ENCODE measurements at regions not wholly inside any gene's neighbourhood (a gene's known extent, or its start where the extent isn't known, plus 50 kb on each side); places are given as distances from the start of the nearest gene placed in this dataset.
A peak's percentile ranks its signal among the peaks of the same experiment; 100 is the strongest.

GRCh38 chr1:47688461-47689296 lies 250.8 kb downstream of the FOXD2 start:
- H3K79me1 ChIP-seq (ENCODE audit: insufficient read depth, low read depth, low read length, poor library complexity, severe bottlenecking) = no peaks in the 10 kb centered on the region
- no peak overlapping the region for H4K91ac ChIP-seq (ENCODE audit: insufficient read length, low read depth, low read length)
- H3K56ac ChIP-seq (ENCODE audit: insufficient read length, low read depth, low read length) = no peak overlapping the region
- no peak overlapping the region for H2BK5ac ChIP-seq (ENCODE audit: insufficient read length, low read length)
- H3T11ph ChIP-seq (ENCODE audit: low read length) = no peak overlapping the region
- no peak overlapping the region; a peak in 1 of 7 replicates for H3K27ac Mint-ChIP-seq
- no peak overlapping the region for H3K4me3 Mint-ChIP-seq
- H3K4me2 ChIP-seq (ENCODE audit: insufficient read depth, insufficient read length, low read length) = no peak overlapping the region
- no peak overlapping the region for H2AFZ ChIP-seq (ENCODE audit: low read length)
- no peak overlapping the region for H3K9ac ChIP-seq (ENCODE audit: extremely low read depth, insufficient read length, low read length)
- peaks cover 4% of the 10 kb centered on the region; the same call in 1 of the 2 replicates for H3K4me1 ChIP-seq (ENCODE audit: insufficient read depth, low read length)
- no peak overlapping the region for H2AK5ac ChIP-seq (ENCODE audit: insufficient read length, low read length)
- peaks cover 22 to 45% of the 10 kb centered on the region in 2 experiments for H3K4me1 Mint-ChIP-seq
- no peaks in the 10 kb centered on the region for H3K27me3 ChIP-seq (ENCODE audit: insufficient read depth, low read length)
- TF ChIP-seq CTCF (conservative IDR thresholded peaks at IDR 0.05) = no peak
- H3K9me3 Mint-ChIP-seq = no peaks in the 10 kb centered on the region
- H3K23me2 ChIP-seq (ENCODE audit: insufficient read length, low read depth, low read length, poor library complexity, severe bottlenecking) = no peaks in the 10 kb centered on the region
- H2BK120ac ChIP-seq (ENCODE audit: low read depth, low read length, poor library complexity, severe bottlenecking) = no peak overlapping the region
- H2BK12ac ChIP-seq (ENCODE audit: insufficient read length, low read depth, low read length) = no peak overlapping the region
- no peaks in the 10 kb centered on the region for H3K79me2 ChIP-seq (ENCODE audit: insufficient read depth, low read length)
- H3K27me3 Mint-ChIP-seq (ENCODE audit: low read depth) = peaks cover 8% of the 10 kb centered on the region
- H3K23ac ChIP-seq (ENCODE audit: insufficient read length, low read depth, low read length) = no peak overlapping the region
- H2BK20ac ChIP-seq (ENCODE audit: low read depth, low read length, poor library complexity, severe bottlenecking) = no peak overlapping the region
- no peaks in the 10 kb centered on the region for H4K20me1 ChIP-seq (ENCODE audit: control insufficient read depth, insufficient read depth, insufficient read length)
- H3K4ac ChIP-seq (ENCODE audit: low read depth, low read length) = no peak overlapping the region
- DNase-seq = peak; percentile 24
- H3K36me3 Mint-ChIP-seq (ENCODE audit: insufficient read depth in 1 of 3, low read depth in 3 of 3) = no peaks in the 10 kb centered on the region
- H2BK15ac ChIP-seq (ENCODE audit: low read depth, low read length) = no peak overlapping the region
- no peak overlapping the region for H3K14ac ChIP-seq (ENCODE audit: insufficient read depth, low read length)
- no peak overlapping the region for H3K27ac ChIP-seq (ENCODE audit: insufficient read length, low read depth, low read length)
- no peak overlapping the region for H3K18ac ChIP-seq (ENCODE audit: insufficient read length, low read depth, low read length)
- WGBS (ENCODE audit: extremely low coverage, insufficient read length, low lambda C conversion rate) = no CpG with 5 or more reads among the region's 19 CpGs
- H4K5ac ChIP-seq (ENCODE audit: insufficient read length, low read depth, low read length) = no peak overlapping the region
- no peak overlapping the region for H4K8ac ChIP-seq (replicated peaks; ENCODE audit: insufficient read length, low read depth, low read length)
- no peaks in the 10 kb centered on the region for H3K9me3 ChIP-seq (ENCODE audit: control insufficient read depth, low read depth, low read length)

Measured in H9 (cell line).